ENCODE measurements at regions not wholly inside any gene's neighbourhood (a gene's known extent, or its start where the extent isn't known, plus 50 kb on each side); places are given as distances from the start of the nearest gene placed in this dataset.

- no peak overlapping the region for H3K27ac ChIP-seq (ENCODE audit: low read depth in 2 of 2, low read length in 1 of 2)
- no peak overlapping the region for H3K4me2 ChIP-seq
- no peaks in the 10 kb centered on the region for H3F3A ChIP-seq (replicated peaks; ENCODE audit: insufficient read depth)
- ChIA-PET CTCF (no interaction called here), POLR2A (no interaction called here)
- no peak for DNase-seq
- H3K4me1 ChIP-seq (ENCODE audit: control insufficient read depth in 1 of 2, insufficient read depth in 2 of 2, low read depth in 1 of 2, low read length in 1 of 2), result no peaks in the 10 kb centered on the region
- TF ChIP-seq POLR2AphosphoS5 (IDR thresholded peaks at IDR 0.05; ENCODE audit: low read depth, low read length), result no peak
- no peak for TF ChIP-seq MXI1 (IDR thresholded peaks at IDR 0.05; ENCODE audit: low read depth, low read length)
- TF ChIP-seq CTCF (IDR thresholded peaks at IDR 0.05), result no peak
- no peak for TF ChIP-seq RFX5 (IDR thresholded peaks at IDR 0.05; ENCODE audit: low read length)
- TF ChIP-seq, protein P1, sequence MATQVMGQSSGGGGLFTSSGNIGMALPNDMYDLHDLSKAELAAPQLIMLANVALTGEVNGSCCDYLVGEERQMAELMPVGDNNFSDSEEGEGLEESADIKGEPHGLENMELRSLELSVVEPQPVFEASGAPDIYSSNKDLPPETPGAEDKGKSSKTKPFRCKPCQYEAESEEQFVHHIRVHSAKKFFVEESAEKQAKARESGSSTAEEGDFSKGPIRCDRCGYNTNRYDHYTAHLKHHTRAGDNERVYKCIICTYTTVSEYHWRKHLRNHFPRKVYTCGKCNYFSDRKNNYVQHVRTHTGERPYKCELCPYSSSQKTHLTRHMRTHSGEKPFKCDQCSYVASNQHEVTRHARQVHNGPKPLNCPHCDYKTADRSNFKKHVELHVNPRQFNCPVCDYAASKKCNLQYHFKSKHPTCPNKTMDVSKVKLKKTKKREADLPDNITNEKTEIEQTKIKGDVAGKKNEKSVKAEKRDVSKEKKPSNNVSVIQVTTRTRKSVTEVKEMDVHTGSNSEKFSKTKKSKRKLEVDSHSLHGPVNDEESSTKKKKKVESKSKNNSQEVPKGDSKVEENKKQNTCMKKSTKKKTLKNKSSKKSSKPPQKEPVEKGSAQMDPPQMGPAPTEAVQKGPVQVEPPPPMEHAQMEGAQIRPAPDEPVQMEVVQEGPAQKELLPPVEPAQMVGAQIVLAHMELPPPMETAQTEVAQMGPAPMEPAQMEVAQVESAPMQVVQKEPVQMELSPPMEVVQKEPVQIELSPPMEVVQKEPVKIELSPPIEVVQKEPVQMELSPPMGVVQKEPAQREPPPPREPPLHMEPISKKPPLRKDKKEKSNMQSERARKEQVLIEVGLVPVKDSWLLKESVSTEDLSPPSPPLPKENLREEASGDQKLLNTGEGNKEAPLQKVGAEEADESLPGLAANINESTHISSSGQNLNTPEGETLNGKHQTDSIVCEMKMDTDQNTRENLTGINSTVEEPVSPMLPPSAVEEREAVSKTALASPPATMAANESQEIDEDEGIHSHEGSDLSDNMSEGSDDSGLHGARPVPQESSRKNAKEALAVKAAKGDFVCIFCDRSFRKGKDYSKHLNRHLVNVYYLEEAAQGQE (IDR thresholded peaks at IDR 0.05; ENCODE audit: low read depth, low read length), result no peak
- TF ChIP-seq RXRA (IDR thresholded peaks at IDR 0.05; ENCODE audit: borderline replicate concordance, low read depth), result no peak
- no peak for TF ChIP-seq SIN3A (IDR thresholded peaks at IDR 0.05; ENCODE audit: borderline replicate concordance, low read depth, low read length)
- TF ChIP-seq FOXM1 (IDR thresholded peaks at IDR 0.05; ENCODE audit: low read depth), result no peak
- no peak for TF ChIP-seq CHD2 (IDR thresholded peaks at IDR 0.05; ENCODE audit: low read length, partially characterized antibody)
- TF ChIP-seq USF1 (IDR thresholded peaks at IDR 0.05; ENCODE audit: borderline replicate concordance, low read depth), result no peak
- TF ChIP-seq YY1 (IDR thresholded peaks at IDR 0.05; ENCODE audit: low read depth), result no peak
- TF ChIP-seq TAF1 (IDR thresholded peaks at IDR 0.05; ENCODE audit: borderline replicate concordance, low read depth, low read length), result no peak
- no peak for TF ChIP-seq MEF2A (IDR thresholded peaks at IDR 0.05; ENCODE audit: borderline replicate concordance, low read depth)
- TF ChIP-seq USF2 (IDR thresholded peaks at IDR 0.05; ENCODE audit: borderline replicate concordance, low read depth, low read length), result no peak
- TF ChIP-seq GATA2 (CRISPR knock-in tag; IDR thresholded peaks at IDR 0.05), result no peak
- no peak for TF ChIP-seq FOXJ3 (CRISPR knock-in tag; IDR thresholded peaks at IDR 0.05)
- no peak for TF ChIP-seq PBX3 (IDR thresholded peaks at IDR 0.05)
- TF ChIP-seq TCF12 (IDR thresholded peaks at IDR 0.05), result no peak
- no peak for TF ChIP-seq IRF3 (IDR thresholded peaks at IDR 0.05; ENCODE audit: low read depth, low read length)
- H3K9me3 ChIP-seq, result no peaks in the 10 kb centered on the region
- H3K79me2 ChIP-seq (ENCODE audit: insufficient read depth), result no peaks in the 10 kb centered on the region
- H3K9me2 ChIP-seq, result no peaks in the 10 kb centered on the region
- H3K9ac ChIP-seq, result no peak overlapping the region
- H3K4me3 ChIP-seq (ENCODE audit: low read depth in 2 of 2, low read length in 1 of 2), result no peak overlapping the region
- no peaks in the 10 kb centered on the region for H3K27me3 ChIP-seq (ENCODE audit: insufficient read depth)
- WGBS (ENCODE audit: low lambda C conversion rate), result 6% methylated on average over 6 of the region's 14 CpGs
- no peak overlapping the region for H2AFZ ChIP-seq (ENCODE audit: low read depth)
- no peaks in the 10 kb centered on the region for H4K20me1 ChIP-seq (ENCODE audit: insufficient read depth)
- no peaks in the 10 kb centered on the region for H3K36me3 ChIP-seq (replicated peaks in 1 of 2; ENCODE audit: control insufficient read depth in 1 of 2, insufficient read depth in 2 of 2, low read length in 1 of 2)
These were observed 266.8 kb downstream of the TEX29 start for GRCh38 chr13:111587249-111587648.

Data from SK-N-SH (cell line).